Occipital lobe (tissue), 1 donor: ENCODE measurements at regions not wholly inside any gene's neighbourhood (a gene's known extent, or its start where the extent isn't known, plus 50 kb on each side); places are given as distances from the start of the nearest gene placed in this dataset.
"Not testable (repeated sequence)": the region's sequence is repeated elsewhere in the genome, so short reads cannot be mapped to it uniquely, and the experiment has no call there.

ENCODE experiments used
- DNase-seq: peaks from one replicate; lab custom pipeline; 2025; lab: John Stamatoyannopoulos, UW

DNA sequence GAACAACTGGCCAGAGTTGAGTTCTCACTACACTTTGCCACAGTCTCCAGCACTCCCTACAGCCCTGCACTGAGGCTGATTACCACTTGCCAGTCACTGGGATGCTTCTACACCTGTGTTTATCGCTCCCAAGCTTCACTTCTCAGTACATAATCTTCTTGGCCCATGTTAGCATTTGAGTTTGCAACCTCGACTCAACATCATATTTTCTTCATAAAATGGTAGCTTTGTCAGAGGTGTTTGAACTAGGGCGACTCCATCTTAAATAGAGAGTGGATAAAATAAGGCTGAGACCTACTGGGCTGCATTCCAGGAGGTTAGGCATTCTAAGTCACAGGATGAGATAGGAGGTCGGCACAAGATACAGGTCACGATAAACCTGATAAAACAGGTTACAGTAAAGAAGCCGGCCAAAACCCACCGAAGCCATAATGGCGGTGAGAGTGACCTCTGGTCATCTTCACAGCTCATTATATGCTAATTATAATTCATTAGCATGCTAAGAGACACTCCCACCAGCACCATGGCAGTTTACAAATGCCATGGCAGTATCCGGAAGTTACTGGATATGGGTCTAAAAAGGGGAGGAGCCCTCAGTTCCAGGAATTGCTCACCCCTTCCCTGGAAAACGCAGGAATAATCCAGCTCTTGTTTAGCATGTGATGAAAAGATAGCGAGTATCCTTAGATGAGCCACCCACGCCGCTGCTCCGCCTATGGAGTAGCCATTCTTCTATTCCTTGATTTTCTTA lies 105.8 kb upstream of the KLF6 start:
- DNase-seq, result no peak

DNA sequence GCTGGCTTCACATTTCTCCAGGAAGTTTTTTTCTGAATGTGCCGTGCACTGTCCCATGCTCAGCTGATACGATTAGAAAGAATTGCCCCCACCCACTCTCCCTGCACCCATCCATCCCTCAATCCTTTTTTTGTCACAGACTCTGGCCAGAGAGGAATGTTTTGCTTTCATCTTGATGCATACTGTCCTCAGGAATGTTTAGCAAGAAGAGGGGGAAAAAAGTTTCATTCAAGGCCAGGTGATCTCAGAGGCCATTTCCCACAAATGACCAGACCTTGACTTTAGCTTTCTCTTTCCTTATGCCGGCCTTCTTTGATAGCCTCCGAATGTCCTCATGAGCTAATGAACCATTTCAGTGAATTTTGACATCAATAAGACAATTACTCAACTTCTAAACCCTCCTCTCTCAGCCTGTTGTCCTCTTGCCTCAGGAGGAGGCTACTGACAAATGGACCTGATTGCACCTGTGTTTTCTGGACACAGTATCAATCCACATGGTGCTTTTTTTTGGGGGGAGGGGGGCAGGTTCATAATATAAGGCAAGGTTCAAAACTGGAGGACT lies 105.0 kb upstream of the KLF6 start:
- DNase-seq, result no peak

- DNase-seq, result no peak
Measured at GRCh38 chr10:3887885-3888476, 103.0 kb upstream of the KLF6 start.

- DNase-seq, result no peak
Measured at GRCh38 chr10:3887404-3887803, 102.4 kb upstream of the KLF6 start.

GRCh38 chr10:3886641-3887251 lies 101.7 kb upstream of the KLF6 start:
- no peak for DNase-seq

DNA sequence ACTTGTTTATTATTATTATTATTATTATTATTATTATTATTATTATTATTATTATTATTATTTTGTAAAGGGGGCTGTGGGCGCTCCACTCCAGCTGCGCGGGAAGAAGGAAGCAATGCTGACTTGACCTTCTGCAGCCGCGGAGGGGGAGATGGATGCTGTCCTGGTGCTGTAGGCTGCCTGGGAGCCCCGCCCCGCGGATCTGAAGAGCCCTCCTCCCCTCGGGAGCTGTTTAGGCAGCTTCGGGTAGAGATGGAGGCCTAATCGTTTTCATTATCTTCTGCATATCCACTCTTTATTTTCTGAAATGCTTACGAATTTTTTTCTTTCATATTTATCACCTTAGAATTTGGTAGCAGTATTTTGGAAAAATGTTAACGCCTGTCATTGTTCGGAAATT lies 101.2 kb upstream of the KLF6 start:
- DNase-seq, result no peak

- no peak for DNase-seq
Measured at GRCh38 chr10:3882855-3883254, 97.8 kb upstream of the KLF6 start.

- DNase-seq, result no peak
Measured at GRCh38 chr10:3881622-3882021, 96.6 kb upstream of the KLF6 start.

- no peak for DNase-seq
Measured at GRCh38 chr10:3879073-3879472, 94.1 kb upstream of the KLF6 start.

GRCh38 chr10:3877211-3878000 lies 92.4 kb upstream of the KLF6 start:
- no peak for DNase-seq

- DNase-seq, result no peak
Measured at GRCh38 chr10:3876350-3876962, 91.4 kb upstream of the KLF6 start.

DNA sequence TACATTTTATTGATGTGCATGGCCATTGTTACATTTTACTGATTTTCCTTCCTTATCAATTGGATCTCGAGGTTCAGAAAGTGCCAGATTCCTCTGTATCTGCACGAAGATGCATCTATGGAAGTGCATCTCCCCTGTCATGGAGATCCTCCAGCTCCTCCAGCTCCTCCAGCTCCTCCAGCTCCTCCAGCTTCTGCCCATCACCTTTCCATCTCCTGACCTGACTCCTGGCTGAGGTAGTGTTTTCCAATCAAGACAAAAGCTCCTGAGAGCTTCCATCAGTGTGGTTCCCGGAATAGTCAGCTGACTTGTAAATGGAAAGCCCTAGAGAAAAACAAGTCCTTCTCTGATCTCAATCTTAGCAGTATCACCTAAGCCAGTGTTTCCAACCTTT lies 90.8 kb upstream of the KLF6 start:
- DNase-seq, result no peak

GRCh38 chr10:3874990-3875841 lies 90.2 kb upstream of the KLF6 start:
- DNase-seq, result no peak

- not testable (repeated sequence) for DNase-seq
Measured at GRCh38 chr10:3874610-3874989, 89.6 kb upstream of the KLF6 start.

DNA sequence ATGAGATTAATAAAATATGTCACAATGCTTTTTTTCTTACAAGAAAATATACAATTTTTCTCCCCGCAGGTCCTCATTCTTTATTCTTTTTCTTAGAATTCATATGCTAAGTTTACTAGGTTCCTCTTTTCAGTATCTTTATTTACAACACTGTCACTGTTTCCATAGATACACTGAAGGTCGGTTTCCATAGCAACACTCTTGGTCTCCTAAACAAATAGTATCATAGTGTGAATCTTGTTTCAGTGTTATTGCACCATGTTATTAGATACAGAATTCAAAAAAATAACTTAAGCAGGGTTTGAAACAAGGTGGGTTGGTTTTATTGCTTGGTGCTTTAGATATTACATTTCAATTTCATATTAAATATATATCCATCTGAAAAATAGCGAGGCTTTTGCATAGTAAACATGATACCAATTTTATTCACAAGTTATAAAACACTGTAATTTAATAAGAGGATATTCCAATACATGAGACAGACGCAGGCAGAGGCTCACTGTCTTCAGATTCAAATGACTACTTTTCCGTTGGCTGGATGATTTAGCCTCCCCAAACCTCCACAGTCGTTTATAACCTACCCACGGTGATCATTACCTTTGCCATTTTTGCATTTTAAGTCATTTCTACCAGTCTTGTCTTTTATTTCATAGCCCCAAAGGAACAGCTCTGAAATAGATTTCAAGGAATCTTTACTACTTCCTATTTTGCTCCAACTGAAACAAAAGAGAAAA lies 88.9 kb upstream of the KLF6 start:
- DNase-seq, result no peak

GRCh38 chr10:3872712-3873329 lies 87.8 kb upstream of the KLF6 start:
- no peak for DNase-seq

- no peak for DNase-seq
Measured at GRCh38 chr10:3871424-3871996, 86.5 kb upstream of the KLF6 start.

- DNase-seq, result no peak
Measured at GRCh38 chr10:3869036-3869435, 84.0 kb upstream of the KLF6 start.

DNA sequence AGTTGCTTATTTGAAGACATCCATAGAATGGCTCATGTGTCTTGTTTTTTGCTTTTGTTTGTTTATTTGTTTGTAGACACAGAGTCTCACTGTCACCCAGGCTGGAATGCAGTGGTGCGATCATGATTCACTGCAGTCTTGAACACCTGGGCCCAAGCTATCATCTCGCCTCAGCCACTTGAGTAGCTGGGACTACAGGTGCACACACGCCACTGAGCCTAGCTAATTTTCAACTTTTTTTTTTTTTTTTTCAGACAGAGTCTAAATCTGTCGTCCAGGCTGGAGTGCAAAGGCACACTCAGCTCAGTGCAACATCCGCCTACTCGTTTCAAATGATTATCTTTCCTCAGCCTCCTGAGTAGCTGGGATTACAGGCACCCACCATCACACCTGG lies 83.3 kb upstream of the KLF6 start:
- no peak for DNase-seq
